HL-60 (cell line): ENCODE measurements at regions not wholly inside any gene's neighbourhood (a gene's known extent, or its start where the extent isn't known, plus 50 kb on each side); places are given as distances from the start of the nearest gene placed in this dataset.

ENCODE experiments used
- DNase-seq, 2 experiments: peaks; one replicate each; pipeline ENCODE4 v3.0.0-alpha.2; 2010 to 2020; ENCODE audit warnings: low read depth in 1 of 2, low spot score in 1 of 2
- H3K27ac ChIP-seq: fragments of 250-450 bp; sonication (Bioruptor Pico); replicated peaks from 2 replicates; pipeline ENCODE4 v1.5.1; 2020; ENCODE audit warnings: mild to moderate bottlenecking, moderate library complexity
- H3K27me3 ChIP-seq: fragments of 250-450 bp; sonication (Bioruptor Pico); 2 replicates; pipeline ENCODE4 v1.5.1; 2021; ENCODE audit warnings: mild to moderate bottlenecking, moderate library complexity; ENCODE audit not compliant: insufficient read depth, poor library complexity, severe bottlenecking
- H3K4me3 ChIP-seq: replicated peaks from 2 replicates; pipeline ENCODE4 v1.5.1; 2011; ENCODE audit warnings: mild to moderate bottlenecking, control low read depth, low read length; ENCODE audit not compliant: insufficient read depth
- CTCF ChIP-seq: IDR thresholded peaks from one replicate; pipeline ENCODE4 v1.5.1; 2011; ENCODE audit warnings: low read length, control low read depth, inconsistent platforms; ENCODE audit not compliant: insufficient read depth
- GABPA ChIP-seq: IDR thresholded peaks from 2 replicates; pipeline ENCODE4 v1.6.1; 2012; ENCODE audit warnings: low read depth
- POLR2AphosphoS5 ChIP-seq: IDR thresholded peaks from 2 replicates; pipeline ENCODE4 v1.6.1; 2012; ENCODE audit warnings: low read depth
- REST ChIP-seq: IDR thresholded peaks from 2 replicates; pipeline ENCODE4 v1.6.1; 2012; ENCODE audit warnings: low read depth; ENCODE audit not compliant: insufficient replicate concordance
- SPI1 ChIP-seq: IDR thresholded peaks from 2 replicates; pipeline ENCODE4 v1.6.1; 2012; ENCODE audit warnings: low read depth, mild to moderate bottlenecking, borderline replicate concordance

DNA sequence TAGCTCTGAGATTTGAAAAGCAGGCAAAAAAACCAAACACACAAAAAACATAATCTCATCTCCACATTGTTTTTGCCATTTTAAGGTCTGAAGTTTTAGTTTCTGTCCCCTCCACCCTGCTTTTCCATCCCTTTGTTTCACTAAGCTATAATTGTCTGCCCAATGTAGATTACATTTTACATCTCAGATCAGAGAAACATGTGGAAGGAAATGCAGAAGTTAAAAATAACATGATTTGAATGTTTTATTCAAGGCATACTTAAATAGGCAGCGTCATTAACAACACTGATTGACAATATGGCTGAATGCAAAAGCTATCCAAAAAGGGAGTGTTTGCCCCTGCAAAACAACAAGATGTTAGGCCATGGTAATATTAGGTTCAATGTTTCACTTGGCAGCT is 448.1 kb upstream of the ZNF385D start:
- no peak overlapping the region for H3K4me3 ChIP-seq
- H3K27me3 ChIP-seq: no peaks in the 10 kb centered on the region
- no peak overlapping the region for H3K27ac ChIP-seq
- no peak for DNase-seq
- TF ChIP-seq SPI1: no peak
- TF ChIP-seq REST: no peak
- TF ChIP-seq POLR2AphosphoS5: no peak
- no peak for TF ChIP-seq GABPA
- TF ChIP-seq CTCF: no peak

GRCh38 chr3:22208844-22209243 is 457.8 kb upstream of the ZNF385D start:
- no peak for DNase-seq
- H3K27me3 ChIP-seq: no peaks in the 10 kb centered on the region
- TF ChIP-seq SPI1 (no peak), REST (no peak), CTCF (no peak), GABPA (no peak), POLR2AphosphoS5 (no peak)
- H3K4me3 ChIP-seq: no peak overlapping the region
- H3K27ac ChIP-seq: no peak overlapping the region

DNA sequence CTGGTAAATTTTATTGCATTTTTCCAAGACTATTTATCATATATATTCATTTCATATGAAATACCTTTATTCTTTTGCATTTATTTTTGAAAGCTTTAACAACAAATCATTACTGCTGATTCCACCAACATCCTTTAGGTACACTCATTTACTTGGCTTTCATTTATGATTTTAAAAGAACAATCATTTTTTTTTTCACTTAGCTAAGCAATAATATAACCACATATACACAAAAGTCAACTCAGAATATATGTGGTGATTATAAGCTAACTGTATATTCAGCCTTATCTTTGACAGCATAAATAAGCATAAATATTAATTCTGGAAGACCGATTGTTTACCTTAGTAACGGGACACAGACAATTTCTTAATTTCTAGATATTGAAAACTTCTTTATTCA is 458.6 kb upstream of the ZNF385D start:
- no peak overlapping the region for H3K4me3 ChIP-seq
- TF ChIP-seq SPI1 (no peak), POLR2AphosphoS5 (no peak), REST (no peak), GABPA (no peak), CTCF (no peak)
- DNase-seq: no peak
- H3K27ac ChIP-seq: no peak overlapping the region
- H3K27me3 ChIP-seq: no peaks in the 10 kb centered on the region
